ENCODE measurements at regions not wholly inside any gene's neighbourhood (a gene's known extent, or its start where the extent isn't known, plus 50 kb on each side); places are given as distances from the start of the nearest gene placed in this dataset.

DNA sequence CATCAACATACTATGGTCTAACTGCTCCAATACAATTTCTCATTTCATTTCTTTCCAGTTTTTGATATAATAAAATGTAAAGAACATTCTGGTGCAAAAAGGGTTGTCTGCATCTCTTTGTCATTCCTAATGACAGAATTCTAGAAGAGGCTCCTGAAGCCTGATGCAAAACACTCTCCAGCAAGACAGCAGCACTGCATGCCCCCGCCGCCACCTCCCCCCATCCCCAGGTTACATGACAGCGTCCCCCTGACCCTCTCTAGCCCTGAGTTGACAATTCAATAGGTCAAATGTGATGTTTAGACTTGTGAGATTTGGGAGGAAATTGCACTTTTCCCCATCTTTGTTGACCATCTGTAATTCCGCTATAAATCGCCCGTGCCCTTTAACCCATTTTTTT lies 64.6 kb upstream of the C1orf21 start:
- Mint-ChIP-seq H3K27ac (no peak overlapping the region), H3K4me1 (ENCODE audit: low read depth) (no peaks in the 10 kb centered on the region), H3K36me3 (ENCODE audit: low read depth) (no peaks in the 10 kb centered on the region), H3K9me3 (no peaks in the 10 kb centered on the region), H3K4me3 (no peak overlapping the region), H3K27me3 (ENCODE audit: insufficient read depth) (peaks cover 2% of the 10 kb centered on the region)
- no peak for DNase-seq (ENCODE audit: low spot score)
- intact Hi-C loops (cut with micrococcal nuclease): no loop called here

DNA sequence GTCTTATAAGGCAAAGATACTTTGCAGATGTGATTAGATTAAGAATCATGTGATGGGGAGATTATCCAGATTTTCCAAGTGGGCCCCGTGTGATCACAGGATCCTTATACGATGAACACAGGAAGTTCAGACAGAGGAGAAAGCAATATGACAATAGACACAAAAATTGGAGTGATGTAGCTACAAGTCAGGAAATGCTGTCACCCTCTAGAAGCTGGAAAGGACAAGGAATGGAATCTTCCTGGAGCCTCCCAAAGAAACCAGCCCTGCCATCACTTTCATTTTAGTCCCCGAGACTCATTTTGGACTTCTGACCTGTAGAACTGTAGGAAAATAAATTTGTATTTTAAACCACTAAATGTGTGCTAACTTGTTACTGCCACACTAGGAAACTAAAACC lies 61.9 kb upstream of the C1orf21 start:
- H3K27me3 Mint-ChIP-seq (ENCODE audit: insufficient read depth): no peaks in the 10 kb centered on the region
- intact Hi-C loops (cut with micrococcal nuclease): no loop called here

GRCh38 chr1:184326278-184326677 lies 60.6 kb upstream of the C1orf21 start:
- H3K36me3 Mint-ChIP-seq (ENCODE audit: low read depth): no peaks in the 10 kb centered on the region
- no peak overlapping the region for H3K4me3 Mint-ChIP-seq
- H3K4me1 Mint-ChIP-seq (ENCODE audit: low read depth): no peaks in the 10 kb centered on the region
- no peaks in the 10 kb centered on the region for H3K27me3 Mint-ChIP-seq (ENCODE audit: insufficient read depth)
- intact Hi-C loops (cut with micrococcal nuclease): no loop called here
- no peaks in the 10 kb centered on the region for H3K9me3 Mint-ChIP-seq
- DNase-seq (ENCODE audit: low spot score): no peak
- no peak overlapping the region for H3K27ac Mint-ChIP-seq

More for the DNA sequence above, 61.9 kb upstream of the C1orf21 start:
- Mint-ChIP-seq H3K36me3 (ENCODE audit: low read depth) (no peaks in the 10 kb centered on the region), H3K4me3 (no peak overlapping the region), H3K9me3 (no peaks in the 10 kb centered on the region), H3K27ac (no peak overlapping the region), H3K4me1 (ENCODE audit: low read depth) (no peaks in the 10 kb centered on the region)
- no peak for DNase-seq (ENCODE audit: low spot score)

GRCh38 chr1:184329245-184329953 lies 57.4 kb upstream of the C1orf21 start:
- H3K4me1 Mint-ChIP-seq (ENCODE audit: low read depth): no peaks in the 10 kb centered on the region
- no peaks in the 10 kb centered on the region for H3K27me3 Mint-ChIP-seq (ENCODE audit: insufficient read depth)
- H3K36me3 Mint-ChIP-seq (ENCODE audit: low read depth): no peaks in the 10 kb centered on the region
- H3K27ac Mint-ChIP-seq: no peak overlapping the region
- no peak for DNase-seq (ENCODE audit: low spot score)
- no peaks in the 10 kb centered on the region for H3K9me3 Mint-ChIP-seq
- intact Hi-C loops (cut with micrococcal nuclease): no loop called here
- no peak overlapping the region for H3K4me3 Mint-ChIP-seq

DNA sequence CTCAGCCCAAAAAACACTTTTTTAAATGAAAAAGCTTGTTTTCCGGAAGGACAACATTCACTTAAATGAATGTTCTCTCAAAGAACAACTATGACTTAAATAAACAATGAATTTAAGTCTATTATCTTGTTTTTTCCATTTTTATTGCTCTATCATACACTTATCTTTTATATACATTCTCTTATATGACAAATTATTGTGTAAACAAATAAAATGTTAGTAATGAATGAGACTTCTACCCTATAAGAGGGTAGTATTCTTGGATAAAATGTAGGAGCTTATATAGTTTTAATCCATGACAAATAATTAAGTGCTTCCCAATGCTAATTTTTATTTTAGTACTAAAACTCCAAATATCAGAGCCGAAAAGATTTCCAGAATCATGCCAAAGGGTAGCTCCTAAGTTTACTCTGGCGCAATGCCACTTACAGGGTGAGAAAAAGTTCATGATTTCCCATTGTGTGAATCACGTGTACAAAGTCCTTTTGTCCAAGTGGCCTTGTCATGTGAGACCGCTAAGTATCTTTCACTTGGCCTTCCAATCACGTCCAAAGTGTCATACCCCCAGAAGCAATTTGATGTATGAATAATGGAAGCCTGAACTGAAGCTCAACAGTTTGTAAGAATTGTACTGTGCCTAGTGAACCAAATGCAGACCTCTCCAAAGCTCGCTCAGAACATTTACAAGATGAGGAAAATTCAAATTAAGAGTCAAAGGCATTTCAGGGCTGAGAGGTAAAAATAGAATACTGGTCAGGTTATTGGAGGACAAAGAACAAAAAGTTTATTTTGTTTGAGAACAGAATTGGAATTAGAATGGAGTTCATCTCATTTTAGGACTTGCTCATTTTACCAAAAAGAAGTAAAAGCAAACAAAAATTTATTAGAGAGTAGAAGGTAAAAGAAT lies 56.6 kb upstream of the C1orf21 start:
- no peaks in the 10 kb centered on the region for H3K4me1 Mint-ChIP-seq (ENCODE audit: low read depth)
- DNase-seq (ENCODE audit: low spot score): no peak
- H3K4me3 Mint-ChIP-seq: no peak overlapping the region
- no peak overlapping the region for H3K27ac Mint-ChIP-seq
- intact Hi-C loops (cut with micrococcal nuclease): no loop called here
- H3K27me3 Mint-ChIP-seq (ENCODE audit: insufficient read depth): peaks cover 3% of the 10 kb centered on the region
- no peaks in the 10 kb centered on the region for H3K9me3 Mint-ChIP-seq
- no peaks in the 10 kb centered on the region for H3K36me3 Mint-ChIP-seq (ENCODE audit: low read depth)

GRCh38 chr1:184330875-184331274 lies 56.0 kb upstream of the C1orf21 start:
- Mint-ChIP-seq H3K36me3 (ENCODE audit: low read depth) (no peaks in the 10 kb centered on the region), H3K4me3 (no peak overlapping the region), H3K27ac (no peak overlapping the region), H3K4me1 (ENCODE audit: low read depth) (no peaks in the 10 kb centered on the region), H3K9me3 (no peaks in the 10 kb centered on the region), H3K27me3 (ENCODE audit: insufficient read depth) (peaks cover 3% of the 10 kb centered on the region)
- no peak for DNase-seq (ENCODE audit: low spot score)
- intact Hi-C loops (cut with micrococcal nuclease): no loop called here
